ENCODE measurements at regions not wholly inside any gene's neighbourhood (a gene's known extent, or its start where the extent isn't known, plus 50 kb on each side); places are given as distances from the start of the nearest gene placed in this dataset.

DNA sequence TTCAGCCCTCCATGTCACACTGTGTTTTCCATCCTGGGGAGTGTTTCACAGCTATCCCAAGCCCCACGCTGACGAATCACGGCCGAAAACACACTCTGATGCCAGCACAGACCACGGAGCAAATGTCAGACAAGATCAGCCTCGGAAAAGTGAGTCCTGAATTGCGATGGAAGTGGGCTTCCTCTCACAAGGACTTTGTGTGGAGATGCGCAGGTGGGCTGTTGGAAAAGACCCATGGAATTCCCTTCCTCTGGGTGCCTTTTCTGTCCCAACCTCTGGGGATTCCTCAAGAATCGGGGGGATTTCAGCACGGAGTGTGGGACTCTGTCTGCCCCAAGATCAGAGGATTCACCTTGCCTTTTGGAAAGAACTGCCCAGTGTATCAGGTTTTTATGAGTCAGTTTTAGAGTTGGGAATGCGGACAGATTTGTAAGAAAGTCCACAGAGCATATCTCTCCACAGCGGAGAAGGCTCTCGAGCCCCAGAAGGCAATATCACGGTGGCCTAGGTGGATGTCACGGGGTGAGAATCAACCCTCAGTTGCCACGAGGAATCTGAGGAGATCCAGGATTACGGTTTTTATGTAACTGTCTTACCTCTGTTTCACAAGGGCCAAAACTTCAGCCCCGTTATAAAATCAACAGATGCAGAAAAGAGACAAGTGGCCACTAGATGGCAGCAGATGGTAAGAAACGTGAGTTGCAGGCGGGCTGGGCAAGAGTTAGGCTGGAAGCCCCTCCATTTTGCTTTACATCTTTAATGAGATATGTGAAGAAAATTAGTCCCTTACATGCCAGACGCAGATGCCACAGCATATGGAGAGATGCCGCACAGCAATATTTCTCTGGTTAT lies 201.9 kb downstream of the DAD1 start:
- peak; percentile 68 for TF ChIP-seq CTCF (IDR thresholded peaks at IDR 0.05; ENCODE audit: extremely low read depth, missing control alignments)
- peak; percentile 63 for DNase-seq (ENCODE audit: low spot score)

- no peak for DNase-seq (ENCODE audit: low spot score)
- TF ChIP-seq CTCF (IDR thresholded peaks at IDR 0.05; ENCODE audit: extremely low read depth, missing control alignments), result no peak
These were observed 204.0 kb downstream of the DAD1 start for GRCh38 chr14:22384974-22385526.

DNA sequence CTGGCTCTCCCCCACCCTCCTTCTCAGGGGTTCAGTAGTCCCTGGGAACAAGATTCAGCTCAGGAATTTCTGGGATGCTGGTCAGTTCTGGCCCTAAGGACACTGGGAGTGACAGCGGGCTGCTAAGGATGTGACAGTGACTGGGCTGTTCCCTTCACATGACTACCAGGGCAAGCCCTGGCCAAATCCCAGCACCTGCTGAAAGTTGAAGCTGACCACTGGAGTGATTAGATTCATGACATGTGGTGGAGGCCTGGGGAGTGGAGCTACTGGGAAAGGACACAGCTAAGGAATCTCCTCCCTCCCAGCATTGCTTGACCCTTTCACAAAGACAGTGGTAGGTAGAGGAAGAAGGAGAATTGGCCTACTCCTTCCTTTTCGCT lies 204.9 kb downstream of the DAD1 start:
- DNase-seq (ENCODE audit: low spot score), result no peak
- TF ChIP-seq CTCF (IDR thresholded peaks at IDR 0.05; ENCODE audit: extremely low read depth, missing control alignments), result no peak

DNA sequence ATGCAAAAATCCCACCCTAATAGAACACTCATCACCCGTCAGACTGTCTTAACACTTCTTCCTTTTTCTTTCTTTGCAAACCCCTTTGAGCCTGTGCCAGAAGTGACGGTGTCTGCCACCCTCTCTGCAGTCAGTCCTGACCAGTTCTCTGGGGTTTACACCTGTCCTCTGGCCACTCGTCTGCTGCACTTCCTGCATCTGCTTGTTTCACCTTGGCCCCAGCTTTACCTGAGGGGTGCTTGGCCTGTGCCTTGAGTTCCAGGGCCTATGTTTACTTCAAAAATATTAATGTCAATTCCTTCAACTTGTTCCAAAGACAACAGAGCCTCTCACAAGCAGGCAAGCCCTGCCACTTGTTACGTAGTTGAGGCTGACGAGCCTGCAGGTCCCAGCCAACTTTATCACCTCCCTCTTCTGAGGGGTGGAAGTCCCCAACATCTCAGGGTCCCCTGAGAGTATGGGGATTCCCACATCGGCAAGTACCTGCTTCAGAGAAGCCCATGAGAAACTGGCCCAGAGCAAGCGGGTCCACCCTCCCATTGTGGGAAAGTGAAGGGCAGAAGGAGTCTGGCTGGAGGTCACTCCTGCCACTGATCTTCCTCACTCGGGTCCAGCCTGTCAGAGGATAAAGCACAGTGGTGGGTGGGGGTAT lies 205.4 kb downstream of the DAD1 start:
- DNase-seq (ENCODE audit: low spot score), result peak; percentile 57
- no peak for TF ChIP-seq CTCF (IDR thresholded peaks at IDR 0.05; ENCODE audit: extremely low read depth, missing control alignments)

DNA sequence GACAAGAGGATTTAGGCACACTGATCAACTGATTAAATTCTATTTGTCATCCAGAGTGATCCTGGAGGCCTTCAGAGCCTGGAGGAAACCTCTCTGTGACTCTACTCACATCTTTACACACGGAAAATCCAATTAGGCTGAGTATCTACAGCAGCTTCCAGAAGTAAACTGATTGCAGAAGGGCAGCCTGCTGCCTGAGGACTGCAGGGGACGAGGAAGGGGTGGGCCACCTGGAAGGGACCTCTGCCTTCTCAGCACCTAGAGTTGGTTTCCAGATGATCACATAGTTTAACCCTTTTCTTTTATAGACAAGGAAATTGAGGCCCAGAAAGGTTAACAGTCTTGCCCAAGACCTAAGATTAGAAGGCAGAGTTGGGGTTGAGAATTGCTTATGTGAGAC lies 206.1 kb downstream of the DAD1 start:
- TF ChIP-seq CTCF (IDR thresholded peaks at IDR 0.05; ENCODE audit: extremely low read depth, missing control alignments), result no peak

DNA sequence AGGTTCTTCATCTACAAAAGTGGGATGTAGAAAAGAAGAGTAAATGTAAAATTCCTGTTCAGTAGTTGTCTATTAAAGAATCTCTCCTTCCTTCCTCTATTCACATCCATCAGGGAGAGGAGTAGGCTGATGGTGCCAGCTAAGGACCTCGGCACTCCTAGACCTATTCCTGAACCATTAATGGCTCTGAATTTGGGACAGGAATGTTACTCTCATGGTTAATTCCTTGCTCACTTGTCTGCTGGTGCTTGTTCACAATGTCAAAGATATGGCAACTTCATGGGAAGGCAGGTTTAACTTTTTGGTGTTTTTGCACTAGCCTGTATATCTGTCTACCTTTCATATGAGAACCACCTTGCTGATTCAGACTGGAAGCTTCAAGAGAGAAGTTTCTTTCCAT lies 206.6 kb downstream of the DAD1 start:
- no peak for TF ChIP-seq CTCF (IDR thresholded peaks at IDR 0.05; ENCODE audit: extremely low read depth, missing control alignments)
- no peak for DNase-seq (ENCODE audit: low spot score)

More for the DNA sequence above, 206.1 kb downstream of the DAD1 start:
- DNase-seq (ENCODE audit: low spot score), result no peak

DNA sequence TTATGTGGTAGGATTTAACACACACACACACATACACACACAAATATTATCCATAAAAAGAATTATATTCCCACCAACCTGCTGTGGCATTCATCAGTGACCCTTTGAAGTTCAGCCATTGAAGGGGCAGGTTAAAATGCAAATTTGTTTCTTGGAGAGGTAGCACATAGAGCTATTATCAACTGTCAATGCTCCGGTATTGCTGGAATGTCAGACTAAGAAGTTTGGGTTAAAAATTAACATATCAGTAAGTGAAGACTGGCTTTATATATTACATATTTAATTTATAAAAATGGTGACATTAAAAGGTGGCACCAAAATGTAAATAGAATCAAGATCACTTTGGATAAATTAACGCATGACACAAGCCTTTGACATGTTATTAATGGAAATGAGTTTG lies 207.3 kb downstream of the DAD1 start:
- no peak for TF ChIP-seq CTCF (IDR thresholded peaks at IDR 0.05; ENCODE audit: extremely low read depth, missing control alignments)
- no peak for DNase-seq (ENCODE audit: low spot score)
